H9 (cell line): ENCODE measurements at regions not wholly inside any gene's neighbourhood (a gene's known extent, or its start where the extent isn't known, plus 50 kb on each side); places are given as distances from the start of the nearest gene placed in this dataset.

ENCODE experiments used
- DNase-seq: peaks from one replicate; pipeline ENCODE4 v3.0.0-alpha.2; 2017
- H2AFZ ChIP-seq: one replicate; pipeline ENCODE4 v1.6.1; 2013; ENCODE audit warnings: mild to moderate bottlenecking, low read length, control low read depth, moderate library complexity
- H2AK5ac ChIP-seq: 2 replicates; pipeline ENCODE4 v1.6.1; 2013; ENCODE audit warnings: low read length, control low read depth, mixed read lengths; ENCODE audit not compliant: insufficient read length
- H2BK120ac ChIP-seq: one replicate; pipeline ENCODE4 v1.6.1; 2013; ENCODE audit warnings: low read depth, mild to moderate bottlenecking, low read length, control low read depth, inconsistent platforms; ENCODE audit not compliant: poor library complexity, severe bottlenecking
- H2BK12ac ChIP-seq: 2 replicates; pipeline ENCODE4 v1.6.1; 2013; ENCODE audit warnings: low read length, control low read depth, mixed read lengths, low read depth; ENCODE audit not compliant: insufficient read length
- H2BK15ac ChIP-seq: 2 replicates; pipeline ENCODE4 v1.6.1; 2013; ENCODE audit warnings: low read depth, low read length, control low read depth
- H2BK20ac ChIP-seq: one replicate; pipeline ENCODE4 v1.6.1; 2013; ENCODE audit warnings: low read depth, mild to moderate bottlenecking, low read length, control low read depth, inconsistent platforms; ENCODE audit not compliant: poor library complexity, severe bottlenecking
- H2BK5ac ChIP-seq: 2 replicates; pipeline ENCODE4 v1.6.1; 2013; ENCODE audit warnings: low read length, control low read depth, mixed read lengths; ENCODE audit not compliant: insufficient read length
- H3K14ac ChIP-seq: 2 replicates; pipeline ENCODE4 v1.6.1; 2013; ENCODE audit warnings: low read length, control low read depth; ENCODE audit not compliant: insufficient read depth
- H3K18ac ChIP-seq: 2 replicates; pipeline ENCODE4 v1.6.1; 2013; ENCODE audit warnings: low read depth, mild to moderate bottlenecking, mixed read lengths, low read length, control low read depth; ENCODE audit not compliant: insufficient read length
- H3K23ac ChIP-seq: 2 replicates; pipeline ENCODE4 v1.6.1; 2013; ENCODE audit warnings: low read length, control low read depth, mixed read lengths, low read depth; ENCODE audit not compliant: insufficient read length
- H3K23me2 ChIP-seq: 2 replicates; pipeline ENCODE4 v1.6.1; 2013; ENCODE audit warnings: low read depth, mild to moderate bottlenecking, mixed read lengths, low read length, control low read depth; ENCODE audit not compliant: insufficient read length, poor library complexity, severe bottlenecking
- H3K27ac ChIP-seq: 2 replicates; pipeline ENCODE4 v1.5.1; 2013; ENCODE audit warnings: low read length, control low read depth, mixed read lengths, low read depth; ENCODE audit not compliant: insufficient read length
- H3K27me3 ChIP-seq: 2 replicates; pipeline ENCODE4 v1.6.1; 2013; ENCODE audit warnings: low read length, control low read depth, inconsistent platforms; ENCODE audit not compliant: insufficient read depth
- H3K4ac ChIP-seq: 2 replicates; pipeline ENCODE4 v1.6.1; 2013; ENCODE audit warnings: low read depth, mild to moderate bottlenecking, control low read depth, inconsistent platforms, low read length, moderate library complexity
- H3K4me1 ChIP-seq: 2 replicates; pipeline ENCODE4 v1.6.1; 2013; ENCODE audit warnings: low read length, control low read depth, inconsistent platforms; ENCODE audit not compliant: insufficient read depth
- H3K4me2 ChIP-seq: 2 replicates; pipeline ENCODE4 v1.6.1; 2013; ENCODE audit warnings: low read length, control low read depth, mixed read lengths; ENCODE audit not compliant: insufficient read length, insufficient read depth
- H3K56ac ChIP-seq: 2 replicates; pipeline ENCODE4 v1.6.1; 2013; ENCODE audit warnings: low read depth, mild to moderate bottlenecking, mixed read lengths, low read length, control low read depth; ENCODE audit not compliant: insufficient read length
- H3K79me1 ChIP-seq: 2 replicates; pipeline ENCODE4 v1.6.1; 2013; ENCODE audit warnings: low read depth, mild to moderate bottlenecking, moderate library complexity, low read length, control low read depth, inconsistent platforms; ENCODE audit not compliant: insufficient read depth, poor library complexity, severe bottlenecking
- H3K79me2 ChIP-seq: 2 replicates; pipeline ENCODE4 v1.6.1; 2013; ENCODE audit warnings: low read length, control low read depth, inconsistent platforms; ENCODE audit not compliant: insufficient read depth
- H3K9ac ChIP-seq: 2 replicates; pipeline ENCODE4 v1.6.1; 2013; ENCODE audit warnings: low read length, control low read depth, mixed read lengths; ENCODE audit not compliant: insufficient read length; ENCODE audit errors: extremely low read depth
- H3K9me3 ChIP-seq: one replicate; pipeline ENCODE4 v1.6.1; 2013; ENCODE audit warnings: low read depth, low read length, inconsistent platforms; ENCODE audit not compliant: control insufficient read depth
- H3T11ph ChIP-seq: one replicate; pipeline ENCODE4 v1.6.1; 2013; ENCODE audit warnings: mild to moderate bottlenecking, low read length, control low read depth, inconsistent platforms
- H4K20me1 ChIP-seq: one replicate; pipeline ENCODE4 v1.6.1; 2013; ENCODE audit not compliant: control insufficient read depth, insufficient read length, insufficient read depth
- H4K5ac ChIP-seq: 2 replicates; pipeline ENCODE4 v1.6.1; 2013; ENCODE audit warnings: low read depth, mild to moderate bottlenecking, mixed read lengths, low read length, control low read depth; ENCODE audit not compliant: insufficient read length
- H4K8ac ChIP-seq: replicated peaks from 2 replicates; pipeline ENCODE4 v1.6.1; 2013; ENCODE audit warnings: low read length, control low read depth, mixed read lengths, low read depth; ENCODE audit not compliant: insufficient read length
- H4K91ac ChIP-seq: 2 replicates; pipeline ENCODE4 v1.6.1; 2013; ENCODE audit warnings: low read depth, mild to moderate bottlenecking, moderate library complexity, mixed read lengths, low read length, control low read depth; ENCODE audit not compliant: insufficient read length
- H3K27ac Mint-ChIP-seq, 3 experiments: 2 replicates in 2 of 3; 3 replicates in 1 of 3; pipeline ENCODE4 v1.8.0; 2020 to 2021; ENCODE audit warnings: mixed read lengths in 3 of 3, mild to moderate bottlenecking in 1 of 3, moderate library complexity in 1 of 3
- H3K27me3 Mint-ChIP-seq: 2 replicates; pipeline ENCODE4 v1.8.0; 2021; ENCODE audit warnings: low read depth, mild to moderate bottlenecking, moderate library complexity, mixed read lengths
- H3K36me3 Mint-ChIP-seq, 3 experiments: 2 replicates in 2 of 3; 3 replicates in 1 of 3; pipeline ENCODE4 v1.8.0; 2020 to 2021; ENCODE audit warnings: low read depth in 3 of 3, mixed read lengths in 3 of 3; ENCODE audit not compliant: insufficient read depth in 1 of 3
- H3K4me1 Mint-ChIP-seq, 2 experiments: 2 replicates each; pipeline ENCODE4 v1.8.0; 2020; ENCODE audit warnings: mixed read lengths in 2 of 2
- H3K4me3 Mint-ChIP-seq, 2 experiments: 2 replicates in 1 of 2; 3 replicates in 1 of 2; pipeline ENCODE4 v1.8.0; 2020 to 2021; ENCODE audit warnings: mild to moderate bottlenecking in 2 of 2, mixed read lengths in 2 of 2, moderate library complexity in 1 of 2
- H3K9me3 Mint-ChIP-seq, 2 experiments: 2 replicates in 1 of 2; 3 replicates in 1 of 2; pipeline ENCODE4 v1.8.0; 2020; ENCODE audit warnings: mild to moderate bottlenecking in 2 of 2, mixed read lengths in 2 of 2, moderate library complexity in 1 of 2
- WGBS: extraction: QIAGEN DNeasy Blood & Tissue Kit; methylation state at CpG from one replicate; pipeline ENCODE4 v1.1.7; 2013; ENCODE audit warnings: missing lambda C conversion rate, low lambda C conversion rate, mixed read lengths; ENCODE audit not compliant: insufficient read length; ENCODE audit errors: extremely low coverage; 5-methylcytosine and 5-hydroxymethylcytosine counted together
- TF ChIP-seq, protein P1 (sequence below): fragments of 200-600 bp; sonication (generic); conservative IDR thresholded peaks from 3 replicates; pipeline ENCODE4 v1.8.0; 2021; ENCODE audit warnings: antibody characterized with exemption, mild to moderate bottlenecking

DNA sequence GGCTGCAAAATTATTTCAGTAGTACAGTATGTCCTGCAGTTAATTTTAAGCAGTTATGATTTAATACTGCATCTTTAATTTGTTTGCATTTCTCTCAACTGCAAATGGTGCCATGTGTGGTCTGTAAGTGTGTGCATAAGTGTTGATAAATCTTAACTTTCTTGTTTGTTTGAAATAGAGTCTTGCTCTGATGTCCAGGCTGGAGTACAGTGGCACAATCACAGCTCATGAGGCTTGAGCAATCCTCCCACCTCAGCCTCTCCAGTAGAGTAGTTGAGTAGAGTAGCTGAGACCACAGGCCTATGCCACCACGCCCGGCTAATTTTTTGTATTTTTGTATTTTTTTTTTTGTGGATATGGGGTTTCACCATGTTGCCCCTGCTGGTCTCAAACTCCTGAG lies 322.5 kb upstream of the NR3C2 start:
- Histone ChIP-seq H3K4me2 (no peak overlapping the region), H3K56ac (no peak overlapping the region), H3K79me2 (no peaks in the 10 kb centered on the region), H4K91ac (no peak overlapping the region), H3K9ac (no peak overlapping the region), H3K23ac (no peak overlapping the region), H3K4me1 (no peaks in the 10 kb centered on the region), H3K4ac (no peak overlapping the region), H3K27me3 (no peaks in the 10 kb centered on the region), H3K27ac (no peak overlapping the region), H2AK5ac (no peak overlapping the region), H3K79me1 (no peaks in the 10 kb centered on the region), H2BK15ac (no peak overlapping the region), H4K5ac (no peak overlapping the region), H2BK12ac (no peak overlapping the region), H3K18ac (no peak overlapping the region), H3K9me3 (no peaks in the 10 kb centered on the region), H4K8ac (no peak overlapping the region), H3T11ph (no peak overlapping the region), H2BK120ac (no peak overlapping the region), H3K14ac (no peak overlapping the region), H2BK20ac (no peak overlapping the region), H3K23me2 (no peaks in the 10 kb centered on the region), H2BK5ac (no peak overlapping the region), H4K20me1 (no peaks in the 10 kb centered on the region), H2AFZ (no peak overlapping the region)
- TF ChIP-seq, protein P1, sequence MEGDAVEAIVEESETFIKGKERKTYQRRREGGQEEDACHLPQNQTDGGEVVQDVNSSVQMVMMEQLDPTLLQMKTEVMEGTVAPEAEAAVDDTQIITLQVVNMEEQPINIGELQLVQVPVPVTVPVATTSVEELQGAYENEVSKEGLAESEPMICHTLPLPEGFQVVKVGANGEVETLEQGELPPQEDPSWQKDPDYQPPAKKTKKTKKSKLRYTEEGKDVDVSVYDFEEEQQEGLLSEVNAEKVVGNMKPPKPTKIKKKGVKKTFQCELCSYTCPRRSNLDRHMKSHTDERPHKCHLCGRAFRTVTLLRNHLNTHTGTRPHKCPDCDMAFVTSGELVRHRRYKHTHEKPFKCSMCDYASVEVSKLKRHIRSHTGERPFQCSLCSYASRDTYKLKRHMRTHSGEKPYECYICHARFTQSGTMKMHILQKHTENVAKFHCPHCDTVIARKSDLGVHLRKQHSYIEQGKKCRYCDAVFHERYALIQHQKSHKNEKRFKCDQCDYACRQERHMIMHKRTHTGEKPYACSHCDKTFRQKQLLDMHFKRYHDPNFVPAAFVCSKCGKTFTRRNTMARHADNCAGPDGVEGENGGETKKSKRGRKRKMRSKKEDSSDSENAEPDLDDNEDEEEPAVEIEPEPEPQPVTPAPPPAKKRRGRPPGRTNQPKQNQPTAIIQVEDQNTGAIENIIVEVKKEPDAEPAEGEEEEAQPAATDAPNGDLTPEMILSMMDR, result no peak
- DNase-seq, result no peak
- Mint-ChIP-seq H3K4me1 (no peaks in the 10 kb centered on the region), H3K27ac (no peak overlapping the region), H3K9me3 (peaks cover 15 to 18% of the 10 kb centered on the region in 2 experiments), H3K27me3 (no peaks in the 10 kb centered on the region), H3K4me3 (no peak overlapping the region), H3K36me3 (peaks cover 5 to 7% (median 5%) of the 10 kb centered on the region in 3 experiments; a peak in 3 of 7 replicates)
- WGBS, result no CpG with 5 or more reads among the region's 2 CpGs
